Spleen (tissue), 11 donors: ENCODE measurements at regions not wholly inside any gene's neighbourhood (a gene's known extent, or its start where the extent isn't known, plus 50 kb on each side); places are given as distances from the start of the nearest gene placed in this dataset.
A peak's percentile ranks its signal among the peaks of the same experiment; 100 is the strongest.

Experiments
- DNase-seq: peaks from one replicate; pipeline ENCODE4 v3.0.0-alpha.2; 2020
- H3K27ac ChIP-seq, 8 donors: fragments of 200-600 bp; sonication (generic) in 7 of 8; 1 replicate in 4 of 8; 2 replicates in 4 of 8; pipeline versions ENCODE4 v1.5.0 to v1.8.0; 2016 to 2021; ENCODE audit warnings: inconsistent platforms in 4 of 8, mild to moderate bottlenecking in 4 of 8, moderate library complexity in 1 of 8
- H3K27me3 ChIP-seq, 7 donors: fragments of 200-600 bp; sonication (generic) in 6 of 7; replicated peaks in 1 of 7; 1 replicate in 4 of 7; 2 replicates in 3 of 7; pipeline versions ENCODE4 v1.5.0 to v1.8.0; 2016 to 2021; ENCODE audit warnings: inconsistent platforms in 3 of 7, mild to moderate bottlenecking in 1 of 7
- H3K36me3 ChIP-seq, 6 donors: fragments of 200-600 bp; sonication (generic) in 5 of 6; 1 replicate in 4 of 6; 2 replicates in 2 of 6; pipeline versions ENCODE4 v1.5.0 to v1.8.0; 2016 to 2021; ENCODE audit warnings: inconsistent platforms in 2 of 6
- H3K4me1 ChIP-seq, 6 donors: fragments of 200-600 bp; sonication (generic) in 5 of 6; 1 replicate in 3 of 6; 2 replicates in 3 of 6; pipeline versions ENCODE4 v1.5.0 to v1.8.0; 2016 to 2021; ENCODE audit warnings: inconsistent platforms in 3 of 6
- H3K4me3 ChIP-seq, 8 donors: fragments of 200-600 bp; sonication (generic) in 7 of 8; 1 replicate in 4 of 8; 2 replicates in 4 of 8; pipeline versions ENCODE4 v1.5.0 to v1.8.0; 2016 to 2021; ENCODE audit warnings: inconsistent platforms in 4 of 8, mild to moderate bottlenecking in 4 of 8, moderate library complexity in 2 of 8
- H3K9me3 ChIP-seq, 8 donors: fragments of 200-600 bp; sonication (generic) in 7 of 8; 1 replicate in 4 of 8; 2 replicates in 4 of 8; pipeline versions ENCODE4 v1.5.0 to v1.8.0; 2016 to 2021; ENCODE audit warnings: inconsistent platforms in 4 of 8
- POLR2A ChIP-seq, 3 donors: fragments of 450-650 bp; IDR thresholded peaks; one replicate each; pipeline ENCODE4 v1.5.1; 2017; ENCODE audit warnings: antibody characterized with exemption in 3 of 3, mild to moderate bottlenecking in 1 of 3
- POLR2AphosphoS5 ChIP-seq, 3 donors: sonication (generic); formaldehyde crosslinking; IDR thresholded peaks; one replicate each; pipeline ENCODE4 v1.5.1; 2017; ENCODE audit warnings: antibody characterized with exemption in 3 of 3
- WGBS, 5 donors: extraction: QIAGEN DNeasy Blood & Tissue Kit in 3 of 5; methylation state at CpG; one replicate each; pipeline versions ENCODE4 v1.1.5 to v1.1.7; 2013 to 2018; 5-methylcytosine and 5-hydroxymethylcytosine counted together
- intact Hi-C: fragments of 100-400 bp; cut with DNase I; formaldehyde crosslinking; loops from one replicate; pipeline ENCODE4 v1.15.0; 2023; ENCODE audit warnings: low total_unique reads
- TF ChIP-seq, protein P1 (sequence below), 11 experiments: fragments of 200-600 bp in 7 of 11; fragments of 450-650 bp in 4 of 11; sonication (generic) in 4 of 11; IDR thresholded peaks in 8 of 11; conservative IDR thresholded peaks in 3 of 11; 1 replicate in 7 of 11; 2 replicates in 4 of 11; pipeline versions ENCODE4 v1.4.0 to v1.8.0; 2016 to 2021; ENCODE audit warnings: antibody characterized with exemption in 11 of 11, inconsistent platforms in 4 of 11, mild to moderate bottlenecking in 1 of 11
- donor health status: healthy with polysubstance abuse.
- donor health status: DM: no; HTN: no; CAD: no; lungs with moderate emphysema.
- donor health status: DM: no; HTN: no; CAD: no.
- donor health status: Bipolar disorder and iron deficiency.
- donor health status: healthy.
- donor health status: DM: no; HTN: no; CAD: no.
- donor health status: DM: yes; HTN: yes; CAD: no.

DNA sequence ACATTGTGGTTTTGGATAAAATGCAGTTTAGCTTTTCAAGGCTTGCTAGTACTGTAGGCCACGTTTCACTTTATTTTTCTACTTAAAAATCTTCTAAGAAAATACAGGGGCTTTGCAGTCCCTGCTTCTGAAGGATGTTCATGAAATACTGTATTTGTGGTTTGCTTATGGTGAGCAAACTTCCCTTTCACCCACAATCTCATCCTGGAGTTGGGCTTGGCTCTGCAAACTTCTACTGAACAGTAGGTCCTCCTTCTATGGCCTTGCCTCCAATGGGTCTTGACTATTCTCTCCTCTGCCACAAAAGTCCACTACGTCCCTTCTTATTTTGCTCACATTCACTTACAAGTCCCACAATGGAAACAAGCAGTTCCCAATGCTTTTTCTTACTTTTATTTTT lies 502.7 kb upstream of the KLF4 start:
- peak overlapping the region in 1 of 8 donors; percentile 1 for H3K27ac ChIP-seq
- intact Hi-C loops = no loop called here
- no peaks in the 10 kb centered on the region for H3K9me3 ChIP-seq
- H3K4me3 ChIP-seq = no peak overlapping the region
- DNase-seq = no peak
- H3K4me1 ChIP-seq = peaks cover 0 to 24% (median 6%) of the 10 kb centered on the region in 6 donors
- 38 to 60% (median 55%) methylated on average over 2 of the region's 2 CpGs for WGBS, 5 donors
- no peak for TF ChIP-seq POLR2A (IDR thresholded peaks at IDR 0.05)
- TF ChIP-seq, protein P1, sequence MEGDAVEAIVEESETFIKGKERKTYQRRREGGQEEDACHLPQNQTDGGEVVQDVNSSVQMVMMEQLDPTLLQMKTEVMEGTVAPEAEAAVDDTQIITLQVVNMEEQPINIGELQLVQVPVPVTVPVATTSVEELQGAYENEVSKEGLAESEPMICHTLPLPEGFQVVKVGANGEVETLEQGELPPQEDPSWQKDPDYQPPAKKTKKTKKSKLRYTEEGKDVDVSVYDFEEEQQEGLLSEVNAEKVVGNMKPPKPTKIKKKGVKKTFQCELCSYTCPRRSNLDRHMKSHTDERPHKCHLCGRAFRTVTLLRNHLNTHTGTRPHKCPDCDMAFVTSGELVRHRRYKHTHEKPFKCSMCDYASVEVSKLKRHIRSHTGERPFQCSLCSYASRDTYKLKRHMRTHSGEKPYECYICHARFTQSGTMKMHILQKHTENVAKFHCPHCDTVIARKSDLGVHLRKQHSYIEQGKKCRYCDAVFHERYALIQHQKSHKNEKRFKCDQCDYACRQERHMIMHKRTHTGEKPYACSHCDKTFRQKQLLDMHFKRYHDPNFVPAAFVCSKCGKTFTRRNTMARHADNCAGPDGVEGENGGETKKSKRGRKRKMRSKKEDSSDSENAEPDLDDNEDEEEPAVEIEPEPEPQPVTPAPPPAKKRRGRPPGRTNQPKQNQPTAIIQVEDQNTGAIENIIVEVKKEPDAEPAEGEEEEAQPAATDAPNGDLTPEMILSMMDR (IDR thresholded peaks at IDR 0.05 in 8 of 11, conservative IDR thresholded peaks at IDR 0.05 in 3 of 11) = no peak
- TF ChIP-seq POLR2AphosphoS5 (IDR thresholded peaks at IDR 0.05) = no peak
- H3K36me3 ChIP-seq = no peaks in the 10 kb centered on the region
- H3K27me3 ChIP-seq = no peaks in the 10 kb centered on the region

DNA sequence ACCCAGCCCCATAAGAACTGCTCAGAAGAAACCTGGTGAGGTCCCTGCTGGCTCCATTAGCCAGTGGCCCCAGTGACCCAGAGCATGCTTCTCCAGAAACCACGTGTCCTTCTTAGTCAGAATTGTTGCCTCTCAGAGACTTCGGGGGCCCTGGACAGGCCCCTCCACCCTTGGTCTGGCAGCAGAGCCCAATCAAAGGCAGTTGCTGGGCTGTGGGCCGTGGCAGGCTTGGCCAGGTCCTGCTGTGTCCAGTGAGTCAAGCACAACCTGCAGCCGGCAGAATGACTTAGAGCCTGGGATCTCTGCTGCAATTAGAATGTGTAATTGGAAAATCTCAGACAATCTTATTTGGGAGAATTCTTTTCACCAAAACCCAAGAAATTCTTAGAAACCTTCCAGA lies 502.0 kb upstream of the KLF4 start:
- intact Hi-C loops = no loop called here
- 78 to 92% (median 82%) methylated on average over 4 of the region's 4 CpGs for WGBS, 5 donors
- Histone ChIP-seq H3K4me1 (peaks cover 0 to 24% (median 6%) of the 10 kb centered on the region in 6 donors), H3K4me3 (no peak overlapping the region), H3K27me3 (no peaks in the 10 kb centered on the region), H3K27ac (peak overlapping the region in 1 of 8 donors; percentile 1), H3K36me3 (no peaks in the 10 kb centered on the region), H3K9me3 (no peaks in the 10 kb centered on the region)
- TF ChIP-seq POLR2A (IDR thresholded peaks at IDR 0.05) (no peak), POLR2AphosphoS5 (IDR thresholded peaks at IDR 0.05) (no peak)
- no peak for DNase-seq

DNA sequence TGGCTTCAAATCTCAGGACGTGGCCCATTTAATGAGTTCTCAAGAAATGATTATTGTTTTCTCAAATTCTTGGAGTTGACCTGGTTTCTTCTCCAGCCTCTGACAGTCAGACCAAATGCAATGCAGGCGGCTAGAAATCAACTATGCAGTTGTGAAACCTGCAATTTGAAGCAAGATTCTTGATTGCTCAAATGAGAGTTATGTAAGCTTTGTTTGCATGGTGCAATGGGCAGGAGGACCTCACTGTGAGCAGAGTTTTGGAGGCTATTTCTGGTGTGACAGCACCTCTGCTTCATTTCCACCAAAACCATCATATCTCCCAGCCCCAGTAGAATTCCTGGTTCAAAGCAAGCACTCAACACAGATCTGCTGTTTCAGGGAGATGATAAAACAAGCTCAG lies 500.0 kb upstream of the KLF4 start:
- 43 to 74% (median 70%) methylated on average over 2 of the region's 2 CpGs for WGBS, 5 donors

DNA sequence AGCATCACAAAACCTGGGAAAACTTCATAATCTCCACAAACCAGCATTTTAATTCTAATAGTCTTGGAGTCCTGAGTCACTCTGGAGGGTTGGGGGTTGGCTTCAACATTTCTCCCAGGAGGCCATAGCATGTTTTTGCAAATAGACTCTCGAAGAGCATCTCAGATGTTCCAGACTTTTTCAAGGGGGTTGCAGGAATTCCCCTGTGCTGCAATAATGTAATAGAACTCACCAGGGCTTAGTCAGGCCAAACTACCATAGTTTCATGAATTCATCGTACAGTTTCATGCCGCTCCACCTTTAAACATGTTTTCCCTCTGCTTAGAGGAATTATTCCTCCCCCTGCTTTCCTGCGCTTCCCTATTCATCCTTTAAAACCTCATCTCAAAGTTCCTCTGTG lies 499.5 kb upstream of the KLF4 start:
- DNase-seq = no peak
- Histone ChIP-seq H3K4me1 (peaks cover 0 to 24% (median 6%) of the 10 kb centered on the region in 6 donors), H3K36me3 (no peaks in the 10 kb centered on the region), H3K27me3 (no peaks in the 10 kb centered on the region), H3K9me3 (no peaks in the 10 kb centered on the region), H3K4me3 (no peak overlapping the region), H3K27ac (peak overlapping the region in 6 of 8 donors; percentile 7 to 76 (median 64))
- intact Hi-C loops = no loop called here
- 38 to 74% (median 46%) methylated on average over 4 of the region's 4 CpGs for WGBS, 5 donors
- TF ChIP-seq, protein P1 (IDR thresholded peaks at IDR 0.05 in 8 of 11, conservative IDR thresholded peaks at IDR 0.05 in 3 of 11) = no peak
- TF ChIP-seq POLR2A (IDR thresholded peaks at IDR 0.05) (no peak), POLR2AphosphoS5 (IDR thresholded peaks at IDR 0.05) (no peak)

More for the DNA sequence above, 500.0 kb upstream of the KLF4 start:
- H3K36me3 ChIP-seq = no peaks in the 10 kb centered on the region
- intact Hi-C loops = no loop called here
- peak overlapping the region in 6 of 8 donors; percentile 7 to 76 (median 64) for H3K27ac ChIP-seq
- TF ChIP-seq POLR2AphosphoS5 (IDR thresholded peaks at IDR 0.05) = peak in 1 of 3 donors; percentile 33
- no peak for TF ChIP-seq POLR2A (IDR thresholded peaks at IDR 0.05)
- TF ChIP-seq, protein P1 (IDR thresholded peaks at IDR 0.05 in 8 of 11, conservative IDR thresholded peaks at IDR 0.05 in 3 of 11) = no peak
- DNase-seq = no peak
- H3K4me1 ChIP-seq = peaks cover 0 to 24% (median 6%) of the 10 kb centered on the region in 6 donors
- H3K4me3 ChIP-seq = no peak overlapping the region
- H3K27me3 ChIP-seq = no peaks in the 10 kb centered on the region
- no peaks in the 10 kb centered on the region for H3K9me3 ChIP-seq

DNA sequence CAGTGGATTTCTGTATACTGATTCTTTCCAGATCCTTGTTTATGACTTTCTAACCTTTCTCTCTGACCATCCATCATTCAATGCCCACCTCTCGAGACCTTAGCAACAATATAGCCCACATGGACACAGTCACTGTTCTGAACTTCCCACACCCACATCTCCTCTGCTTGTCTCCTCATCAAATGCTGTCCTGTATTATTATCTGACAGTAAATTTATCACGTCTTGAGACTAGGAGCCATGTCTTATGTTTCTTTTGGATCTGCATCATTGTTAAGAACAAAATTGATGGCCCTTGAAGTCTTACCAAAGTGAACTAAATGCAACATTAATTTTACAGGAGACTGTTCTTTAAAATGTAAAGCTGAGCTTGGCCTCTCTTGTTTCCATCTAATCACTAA lies 495.4 kb upstream of the KLF4 start:
- no peak for TF ChIP-seq POLR2A (IDR thresholded peaks at IDR 0.05)
- no peak for TF ChIP-seq POLR2AphosphoS5 (IDR thresholded peaks at IDR 0.05)
- TF ChIP-seq, protein P1 (IDR thresholded peaks at IDR 0.05 in 8 of 11, conservative IDR thresholded peaks at IDR 0.05 in 3 of 11) = no peak
- H3K27ac ChIP-seq = no peak overlapping the region
- H3K36me3 ChIP-seq = no peaks in the 10 kb centered on the region
- intact Hi-C loops = no loop called here
- peaks cover 0 to 31% (median 13%) of the 10 kb centered on the region in 6 donors for H3K4me1 ChIP-seq
- WGBS, 5 donors = 78 to 99% (median 89%) methylated on average over 2 of the region's 2 CpGs
- DNase-seq = no peak
- no peaks in the 10 kb centered on the region for H3K9me3 ChIP-seq
- no peaks in the 10 kb centered on the region for H3K27me3 ChIP-seq
- no peak overlapping the region for H3K4me3 ChIP-seq
